SK-N-SH treated with all-trans-retinoic acid at 6 μM for 48 hours (cell line): ENCODE measurements at regions not wholly inside any gene's neighbourhood (a gene's known extent, or its start where the extent isn't known, plus 50 kb on each side); places are given as distances from the start of the nearest gene placed in this dataset.

Source experiments
- ATAC-seq: fragments of 200-7000 bp; cut with Tn5 transposase; 3 replicates; pipeline ENCODE4 v1.9.1; 2020; ENCODE audit warnings: mild to moderate bottlenecking, moderate library complexity
- ARNTL ChIP-seq: fragments of 450-650 bp; formaldehyde crosslinking; IDR thresholded peaks from 2 replicates; pipeline ENCODE4 v1.5.0; 2020; ENCODE audit warnings: low read depth, mild to moderate bottlenecking, moderate library complexity, borderline replicate concordance
- CREB5 ChIP-seq: fragments of 250-450 bp; sonication (Bioruptor Pico); IDR thresholded peaks from 2 replicates; pipeline ENCODE4 v1.5.1; 2020; ENCODE audit warnings: low read depth, mild to moderate bottlenecking, moderate library complexity
- CSDC2 ChIP-seq: fragments of 250-450 bp; sonication (Bioruptor Pico); IDR thresholded peaks from 2 replicates; pipeline ENCODE4 v1.5.0; 2020; ENCODE audit warnings: mild to moderate bottlenecking, moderate library complexity
- CSRNP3 ChIP-seq: fragments of 250-450 bp; sonication (Bioruptor Pico); IDR thresholded peaks from 2 replicates; pipeline ENCODE4 v1.5.1; 2021; ENCODE audit warnings: mild to moderate bottlenecking, moderate library complexity
- ESRRG ChIP-seq: fragments of 250-450 bp; sonication (Bioruptor Pico); IDR thresholded peaks from 2 replicates; pipeline ENCODE4 v1.6.1; 2021; ENCODE audit warnings: mild to moderate bottlenecking
- GLIS3 ChIP-seq: fragments of 250-450 bp; sonication (Bioruptor Pico); IDR thresholded peaks from 2 replicates; pipeline ENCODE4 v1.5.0; 2020; ENCODE audit warnings: mild to moderate bottlenecking, moderate library complexity
- ISL1 ChIP-seq: fragments of 250-450 bp; sonication (Bioruptor Pico); IDR thresholded peaks from 2 replicates; pipeline ENCODE4 v2.1.2; 2022; ENCODE audit warnings: mild to moderate bottlenecking, moderate library complexity
- OSR1 ChIP-seq: fragments of 250-450 bp; sonication (Bioruptor Pico); IDR thresholded peaks from 2 replicates; pipeline ENCODE4 v1.8.0; 2022; ENCODE audit warnings: moderate library complexity, mild to moderate bottlenecking, inconsistent platforms
- PATZ1 ChIP-seq: fragments of 250-450 bp; sonication (Bioruptor Pico); IDR thresholded peaks from 2 replicates; pipeline ENCODE4 v1.8.0; 2020; ENCODE audit warnings: mild to moderate bottlenecking, moderate library complexity, borderline replicate concordance
- POU6F1 ChIP-seq: fragments of 250-450 bp; sonication (Bioruptor Pico); IDR thresholded peaks from 2 replicates; pipeline ENCODE4 v1.8.0; 2021; ENCODE audit warnings: low read depth, mild to moderate bottlenecking, moderate library complexity, borderline replicate concordance
- PPARA ChIP-seq: fragments of 250-450 bp; sonication (Bioruptor Pico); IDR thresholded peaks from 2 replicates; pipeline ENCODE4 v1.5.0; 2020; ENCODE audit warnings: mild to moderate bottlenecking, borderline replicate concordance
- RARB ChIP-seq: fragments of 250-450 bp; sonication (Bioruptor Pico); IDR thresholded peaks from 2 replicates; pipeline ENCODE4 v1.8.0; 2021; ENCODE audit warnings: mild to moderate bottlenecking, moderate library complexity
- TCF4 ChIP-seq: fragments of 250-450 bp; sonication (Bioruptor Pico); IDR thresholded peaks from 2 replicates; pipeline ENCODE4 v1.8.0; 2021; ENCODE audit warnings: mild to moderate bottlenecking, moderate library complexity, borderline replicate concordance
- TOX ChIP-seq: fragments of 250-450 bp; sonication (Bioruptor Pico); IDR thresholded peaks from 2 replicates; pipeline ENCODE4 v1.8.0; 2021; ENCODE audit warnings: mild to moderate bottlenecking, moderate library complexity, borderline replicate concordance
- TSHZ2 ChIP-seq: fragments of 250-450 bp; sonication (Bioruptor Pico); IDR thresholded peaks from 2 replicates; pipeline ENCODE4 v1.5.0; 2020; ENCODE audit warnings: mild to moderate bottlenecking, moderate library complexity
- ZC3H10 ChIP-seq: fragments of 250-450 bp; sonication (Bioruptor Pico); IDR thresholded peaks from 2 replicates; pipeline ENCODE4 v1.5.1; 2021; ENCODE audit warnings: mild to moderate bottlenecking, moderate library complexity
- ZFP30 ChIP-seq: fragments of 450-650 bp; formaldehyde crosslinking; IDR thresholded peaks from 2 replicates; pipeline ENCODE4 v1.5.0; 2022; ENCODE audit warnings: mild to moderate bottlenecking, moderate library complexity
- ZNF565 ChIP-seq: fragments of 450-650 bp; formaldehyde crosslinking; conservative IDR thresholded peaks from 2 replicates; pipeline ENCODE4 v1.5.0; 2020; ENCODE audit warnings: low read depth, mild to moderate bottlenecking, moderate library complexity
- ZNF70 ChIP-seq: fragments of 450-650 bp; formaldehyde crosslinking; IDR thresholded peaks from 2 replicates; pipeline ENCODE4 v1.5.0; 2020; ENCODE audit warnings: mild to moderate bottlenecking, moderate library complexity
- ZNF8 ChIP-seq: fragments of 450-650 bp; formaldehyde crosslinking; IDR thresholded peaks from 2 replicates; pipeline ENCODE4 v1.5.0; 2020; ENCODE audit warnings: mild to moderate bottlenecking, moderate library complexity

- TF ChIP-seq TSHZ2 (CRISPR knock-in tag), result no peak
Measured at GRCh38 chr13:27712421-27712820, 79.9 kb upstream of the GSX1 start (continued).

- no peak for ATAC-seq
- TF ChIP-seq CREB5 (CRISPR knock-in tag), result no peak
- TF ChIP-seq ZFP30 (CRISPR knock-in tag), result no peak
- no peak for TF ChIP-seq PATZ1 (CRISPR knock-in tag)
- TF ChIP-seq ZNF70 (CRISPR knock-in tag), result no peak
- TF ChIP-seq ESRRG, result no peak
- no peak for TF ChIP-seq RARB
- TF ChIP-seq GLIS3 (CRISPR knock-in tag), result no peak
- TF ChIP-seq TSHZ2 (CRISPR knock-in tag), result no peak
- no peak for TF ChIP-seq TOX
- no peak for TF ChIP-seq CSRNP3
- no peak for TF ChIP-seq POU6F1 (CRISPR knock-in tag)
- TF ChIP-seq TCF4, result no peak
- no peak for TF ChIP-seq OSR1 (CRISPR knock-in tag)
- no peak for TF ChIP-seq PPARA (CRISPR knock-in tag)
- no peak for TF ChIP-seq CSDC2 (CRISPR knock-in tag)
- TF ChIP-seq ZNF565 (CRISPR knock-in tag), result no peak
- TF ChIP-seq ISL1 (CRISPR knock-in tag), result no peak
- TF ChIP-seq, all 23 proteins: peak for 0
Measured at GRCh38 chr13:27713767-27714166, 78.5 kb upstream of the GSX1 start.

- no peak for ATAC-seq
- no peak for TF ChIP-seq ARNTL (CRISPR knock-in tag)
- no peak for TF ChIP-seq CREB5 (CRISPR knock-in tag)
- TF ChIP-seq TCF4, result no peak
- TF ChIP-seq CSRNP3, result no peak
- no peak for TF ChIP-seq PATZ1 (CRISPR knock-in tag)
- TF ChIP-seq ISL1 (CRISPR knock-in tag), result no peak
- TF ChIP-seq ZC3H10 (CRISPR knock-in tag), result no peak
- TF ChIP-seq ZNF8 (CRISPR knock-in tag), result no peak
Measured at GRCh38 chr13:27721681-27722080, 70.6 kb upstream of the GSX1 start.
